OCI-LY3 (cell line): ENCODE measurements at regions not wholly inside any gene's neighbourhood (a gene's known extent, or its start where the extent isn't known, plus 50 kb on each side); places are given as distances from the start of the nearest gene placed in this dataset.

Experiments
- EZH2phosphoT487 ChIP-seq: fragments of 200-600 bp; shearing (Covaris generic); IDR thresholded peaks from 2 replicates; pipeline ENCODE4 v1.6.1; 2018; ENCODE audit warnings: antibody characterized with exemption, mixed run types, low read depth
- TF ChIP-seq, protein P1 (sequence below): fragments of 200-600, 300-600 bp; sonication (generic); IDR thresholded peaks from 2 replicates; pipeline ENCODE4 v1.5.1; 2014; ENCODE audit warnings: antibody characterized with exemption, low read length, low read depth

DNA sequence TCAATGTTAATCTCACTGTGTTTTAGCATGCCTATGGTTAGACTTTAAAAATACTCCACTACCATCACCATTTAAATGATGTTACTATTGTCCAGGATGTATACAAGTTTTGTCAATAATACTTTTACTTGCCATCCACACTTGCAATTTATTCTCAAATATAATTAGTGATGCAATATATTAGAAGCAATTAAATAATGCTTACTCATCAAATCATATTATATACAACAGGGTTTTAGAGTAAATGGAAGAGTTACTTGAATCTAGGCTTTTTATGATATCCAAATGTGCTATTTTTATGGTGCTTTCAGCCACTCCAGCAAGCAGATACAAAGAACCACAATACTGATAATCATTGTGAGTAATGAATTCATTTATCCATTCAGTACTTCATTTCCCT lies 461.1 kb downstream of the TMEM182 start:
- TF ChIP-seq, protein P1, sequence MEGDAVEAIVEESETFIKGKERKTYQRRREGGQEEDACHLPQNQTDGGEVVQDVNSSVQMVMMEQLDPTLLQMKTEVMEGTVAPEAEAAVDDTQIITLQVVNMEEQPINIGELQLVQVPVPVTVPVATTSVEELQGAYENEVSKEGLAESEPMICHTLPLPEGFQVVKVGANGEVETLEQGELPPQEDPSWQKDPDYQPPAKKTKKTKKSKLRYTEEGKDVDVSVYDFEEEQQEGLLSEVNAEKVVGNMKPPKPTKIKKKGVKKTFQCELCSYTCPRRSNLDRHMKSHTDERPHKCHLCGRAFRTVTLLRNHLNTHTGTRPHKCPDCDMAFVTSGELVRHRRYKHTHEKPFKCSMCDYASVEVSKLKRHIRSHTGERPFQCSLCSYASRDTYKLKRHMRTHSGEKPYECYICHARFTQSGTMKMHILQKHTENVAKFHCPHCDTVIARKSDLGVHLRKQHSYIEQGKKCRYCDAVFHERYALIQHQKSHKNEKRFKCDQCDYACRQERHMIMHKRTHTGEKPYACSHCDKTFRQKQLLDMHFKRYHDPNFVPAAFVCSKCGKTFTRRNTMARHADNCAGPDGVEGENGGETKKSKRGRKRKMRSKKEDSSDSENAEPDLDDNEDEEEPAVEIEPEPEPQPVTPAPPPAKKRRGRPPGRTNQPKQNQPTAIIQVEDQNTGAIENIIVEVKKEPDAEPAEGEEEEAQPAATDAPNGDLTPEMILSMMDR, result no peak
- no peak for TF ChIP-seq EZH2phosphoT487
